Right lobe of liver (tissue), 4 donors: ENCODE measurements at regions not wholly inside any gene's neighbourhood (a gene's known extent, or its start where the extent isn't known, plus 50 kb on each side); places are given as distances from the start of the nearest gene placed in this dataset.
"Not testable (repeated sequence)": the region's sequence is repeated elsewhere in the genome, so short reads cannot be mapped to it uniquely, and the experiment has no call there.

ENCODE experiments used
- CTCF ChIP-seq, 4 donors: fragments of 200-600 bp in 3 of 4; fragments of 450-650 bp in 1 of 4; IDR thresholded peaks; one replicate each; pipeline versions ENCODE4 v1.5.1 to v1.8.0; 2016 to 2022; ENCODE audit warnings: antibody characterized with exemption in 4 of 4, mild to moderate bottlenecking in 2 of 4
- POLR2A ChIP-seq: fragments of 450-650 bp; IDR thresholded peaks from one replicate; pipeline ENCODE4 v1.6.1; 2017; ENCODE audit warnings: antibody characterized with exemption, mild to moderate bottlenecking
- donor health status: DM: no; HTN: no; CAD: no.
- donor health status: DM: no; HTN: no; CAD: no.
- donor health status: DM: no; HTN: yes; CAD: no.

- not testable (repeated sequence) for TF ChIP-seq CTCF (IDR thresholded peaks at IDR 0.05); POLR2A
These were observed 219.1 kb upstream of the HSFY2 start for GRCh38 chrY:18992684-18993083.
